Testis (tissue), 2 donors: ENCODE measurements at regions not wholly inside any gene's neighbourhood (a gene's known extent, or its start where the extent isn't known, plus 50 kb on each side); places are given as distances from the start of the nearest gene placed in this dataset.

Experiments
- DNase-seq: peaks from one replicate; pipeline ENCODE4 v3.0.0-alpha.2; 2019
- H3K27ac ChIP-seq, 2 donors: fragments of 200-600 bp; sonication (generic); one replicate each; pipeline ENCODE4 v1.5.1; 2019
- H3K27me3 ChIP-seq: fragments of 200-600 bp; sonication (generic); one replicate; pipeline ENCODE4 v1.5.1; 2019
- H3K36me3 ChIP-seq: fragments of 200-600 bp; sonication (generic); one replicate; pipeline ENCODE4 v1.5.1; 2017; ENCODE audit warnings: low read depth; ENCODE audit errors: missing control alignments
- H3K4me1 ChIP-seq: fragments of 200-600 bp; sonication (generic); one replicate; pipeline ENCODE4 v1.5.1; 2019
- H3K4me3 ChIP-seq, 2 donors: fragments of 200-600 bp; sonication (generic); one replicate each; pipeline ENCODE4 v1.5.1; 2017 to 2019
- H3K9me3 ChIP-seq: fragments of 200-600 bp; sonication (generic); one replicate; pipeline ENCODE4 v1.5.1; 2017
- POLR2A ChIP-seq: fragments of 450-650 bp; IDR thresholded peaks from one replicate; pipeline ENCODE4 v1.6.1; 2017; ENCODE audit warnings: antibody characterized with exemption, mild to moderate bottlenecking, moderate library complexity
- WGBS, 2 donors: methylation state at CpG; one replicate each; pipeline ENCODE4 v1.1.5; 2018; 5-methylcytosine and 5-hydroxymethylcytosine counted together
- intact Hi-C: fragments of 100-400 bp; cut with DNase I; formaldehyde crosslinking; loops from one replicate; pipeline ENCODE4 v1.15.1; 2023; ENCODE audit warnings: low total_unique reads
- TF ChIP-seq, protein P1 (sequence below), 3 experiments: fragments of 450-650 bp in 2 of 3; fragments of 200-600 bp in 1 of 3; sonication (generic) in 1 of 3; IDR thresholded peaks; one replicate each; pipeline ENCODE4 v1.5.1; 2016 to 2019; ENCODE audit warnings: antibody characterized with exemption in 3 of 3, mild to moderate bottlenecking in 2 of 3, moderate library complexity in 1 of 3

DNA sequence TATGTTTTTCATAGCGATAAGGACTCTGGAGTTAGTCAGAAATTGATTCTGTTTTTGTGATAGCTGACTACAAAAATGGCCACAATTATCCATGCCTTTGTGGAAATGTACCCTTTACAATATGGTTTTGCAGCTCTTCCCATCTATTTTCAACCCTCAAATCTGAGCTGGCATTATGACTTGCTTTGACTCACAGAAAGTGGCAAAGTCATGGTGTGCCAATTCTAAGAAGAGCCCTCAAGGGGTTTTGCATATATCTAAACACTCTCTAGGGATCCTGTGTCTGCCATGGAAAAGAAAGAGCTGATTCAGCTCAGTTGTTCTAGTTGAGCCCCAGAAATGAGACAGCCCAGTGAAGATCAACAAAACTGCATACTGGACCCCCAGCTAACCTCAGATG lies 390.5 kb upstream of the RAG2 start:
- H3K36me3 ChIP-seq: no peaks in the 10 kb centered on the region
- WGBS, 2 donors: 87 to 96% methylated on average over 1 of the region's 1 CpG
- intact Hi-C loops: no loop called here

DNA sequence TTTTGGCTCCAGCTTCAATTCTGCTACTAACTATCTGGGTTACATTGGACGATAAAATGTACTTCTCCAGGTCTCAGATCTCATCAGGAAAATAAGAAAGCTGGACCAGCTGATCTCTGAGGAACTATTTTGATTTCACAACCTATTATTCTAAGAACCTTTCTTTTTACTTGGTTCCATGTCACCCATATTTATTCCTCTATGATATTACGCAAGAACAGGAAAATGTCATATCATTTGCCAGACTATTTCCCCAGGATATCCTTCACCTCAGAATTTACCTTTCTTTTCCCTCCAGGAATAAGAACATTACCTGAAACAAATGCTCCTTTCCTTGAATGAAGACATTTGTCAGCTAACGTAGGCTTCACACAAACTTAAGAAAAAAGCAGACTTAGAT lies 387.5 kb upstream of the RAG2 start:
- no peak for DNase-seq
- no peaks in the 10 kb centered on the region for H3K27me3 ChIP-seq
- TF ChIP-seq POLR2A: no peak
- TF ChIP-seq, protein P1, sequence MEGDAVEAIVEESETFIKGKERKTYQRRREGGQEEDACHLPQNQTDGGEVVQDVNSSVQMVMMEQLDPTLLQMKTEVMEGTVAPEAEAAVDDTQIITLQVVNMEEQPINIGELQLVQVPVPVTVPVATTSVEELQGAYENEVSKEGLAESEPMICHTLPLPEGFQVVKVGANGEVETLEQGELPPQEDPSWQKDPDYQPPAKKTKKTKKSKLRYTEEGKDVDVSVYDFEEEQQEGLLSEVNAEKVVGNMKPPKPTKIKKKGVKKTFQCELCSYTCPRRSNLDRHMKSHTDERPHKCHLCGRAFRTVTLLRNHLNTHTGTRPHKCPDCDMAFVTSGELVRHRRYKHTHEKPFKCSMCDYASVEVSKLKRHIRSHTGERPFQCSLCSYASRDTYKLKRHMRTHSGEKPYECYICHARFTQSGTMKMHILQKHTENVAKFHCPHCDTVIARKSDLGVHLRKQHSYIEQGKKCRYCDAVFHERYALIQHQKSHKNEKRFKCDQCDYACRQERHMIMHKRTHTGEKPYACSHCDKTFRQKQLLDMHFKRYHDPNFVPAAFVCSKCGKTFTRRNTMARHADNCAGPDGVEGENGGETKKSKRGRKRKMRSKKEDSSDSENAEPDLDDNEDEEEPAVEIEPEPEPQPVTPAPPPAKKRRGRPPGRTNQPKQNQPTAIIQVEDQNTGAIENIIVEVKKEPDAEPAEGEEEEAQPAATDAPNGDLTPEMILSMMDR (IDR thresholded peaks at IDR 0.05): no peak
- 91 to 92% methylated on average over 3 of the region's 3 CpGs for WGBS, 2 donors
- H3K4me1 ChIP-seq: no peaks in the 10 kb centered on the region
- H3K9me3 ChIP-seq: no peaks in the 10 kb centered on the region
- H3K4me3 ChIP-seq: no peak overlapping the region
- intact Hi-C loops: no loop called here
- H3K27ac ChIP-seq: no peak overlapping the region
- H3K36me3 ChIP-seq: no peaks in the 10 kb centered on the region

More for the DNA sequence above, 390.5 kb upstream of the RAG2 start:
- no peak overlapping the region for H3K27ac ChIP-seq
- TF ChIP-seq, protein P1 (IDR thresholded peaks at IDR 0.05): no peak
- no peak for TF ChIP-seq POLR2A
- H3K4me1 ChIP-seq: no peaks in the 10 kb centered on the region
- DNase-seq: no peak
- H3K4me3 ChIP-seq: no peak overlapping the region
- no peaks in the 10 kb centered on the region for H3K27me3 ChIP-seq
- H3K9me3 ChIP-seq: no peaks in the 10 kb centered on the region

DNA sequence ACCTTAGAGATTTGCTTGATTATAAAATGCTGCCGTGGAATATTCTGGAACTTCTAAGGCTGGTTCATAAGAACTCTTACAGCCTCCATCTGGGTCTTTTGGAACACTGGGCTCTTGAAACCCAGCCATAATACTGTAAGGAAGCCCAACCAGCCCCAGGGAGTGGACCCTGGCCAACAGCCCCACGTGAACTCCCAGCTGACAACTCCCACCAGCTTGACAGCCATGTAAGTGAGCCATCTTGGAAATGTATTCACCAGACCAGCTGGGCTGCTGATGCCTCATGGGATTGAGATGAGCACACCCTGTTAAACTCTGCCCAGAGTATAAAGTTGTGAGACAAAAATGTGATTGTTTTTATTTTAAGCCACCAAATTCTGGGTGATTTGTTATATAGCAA lies 378.7 kb upstream of the RAG2 start:
- intact Hi-C loops: no loop called here
- Histone ChIP-seq H3K27me3 (no peaks in the 10 kb centered on the region), H3K4me3 (no peak overlapping the region), H3K36me3 (no peaks in the 10 kb centered on the region), H3K27ac (no peak overlapping the region), H3K9me3 (no peaks in the 10 kb centered on the region), H3K4me1 (no peaks in the 10 kb centered on the region)
- no peak for TF ChIP-seq POLR2A
- TF ChIP-seq, protein P1 (IDR thresholded peaks at IDR 0.05): no peak
- WGBS, 2 donors: 42 to 62% methylated on average over 2 of the region's 2 CpGs
- DNase-seq: no peak

DNA sequence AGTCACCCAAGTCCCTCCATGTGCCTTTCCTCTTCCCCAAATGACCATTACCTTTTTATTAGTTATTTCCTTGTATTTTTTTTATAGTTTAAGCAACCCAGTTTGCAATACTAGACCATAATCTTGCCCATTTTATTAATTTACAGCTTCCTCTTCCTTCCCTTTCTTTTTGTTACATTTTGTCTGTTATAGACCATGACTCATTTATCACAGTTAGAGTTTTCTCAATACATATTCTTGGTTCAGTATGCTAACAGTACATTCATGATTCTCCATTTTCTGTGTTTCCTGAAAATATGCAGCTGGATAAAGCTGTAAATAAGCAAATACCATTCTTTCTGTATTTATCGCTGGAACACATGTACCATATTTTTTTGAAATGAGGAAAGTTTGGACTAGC lies 376.7 kb upstream of the RAG2 start:
- TF ChIP-seq, protein P1 (IDR thresholded peaks at IDR 0.05): no peak
- TF ChIP-seq POLR2A: no peak
- H3K9me3 ChIP-seq: no peaks in the 10 kb centered on the region
- 86 to 98% methylated on average over 1 of the region's 1 CpG for WGBS, 2 donors
- H3K4me3 ChIP-seq: no peak overlapping the region
- H3K27me3 ChIP-seq: no peaks in the 10 kb centered on the region
- H3K4me1 ChIP-seq: no peaks in the 10 kb centered on the region
- no peak overlapping the region for H3K27ac ChIP-seq
- intact Hi-C loops: no loop called here
- DNase-seq: no peak
- no peaks in the 10 kb centered on the region for H3K36me3 ChIP-seq

DNA sequence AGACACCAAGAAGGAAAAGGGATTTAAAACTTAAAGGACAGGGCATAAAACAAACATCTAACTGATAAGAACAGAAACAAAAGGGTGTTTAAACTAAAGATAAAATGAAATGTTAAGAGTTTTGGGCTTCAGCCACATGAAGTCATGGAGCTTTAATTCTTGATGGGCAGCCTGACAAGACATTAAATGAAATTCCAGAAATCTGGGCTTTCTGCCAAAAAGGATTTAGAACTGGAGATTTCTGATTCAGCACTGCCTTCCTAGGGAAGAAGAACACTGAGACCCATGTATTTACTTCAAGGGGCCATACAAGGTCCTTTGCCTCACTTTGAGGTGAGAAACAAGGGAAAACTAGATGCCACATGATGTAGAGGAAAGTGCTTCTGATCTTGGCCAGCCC lies 355.9 kb upstream of the RAG2 start:
- TF ChIP-seq, protein P1 (IDR thresholded peaks at IDR 0.05): no peak
- no peak for TF ChIP-seq POLR2A
- DNase-seq: no peak
- intact Hi-C loops: no loop called here

More for the DNA sequence above, 355.9 kb upstream of the RAG2 start:
- Histone ChIP-seq H3K36me3 (no peaks in the 10 kb centered on the region), H3K9me3 (no peaks in the 10 kb centered on the region), H3K27me3 (no peaks in the 10 kb centered on the region), H3K4me3 (no peak overlapping the region), H3K4me1 (no peaks in the 10 kb centered on the region), H3K27ac (no peak overlapping the region)
